Neutrophil (primary cell): ENCODE measurements at regions not wholly inside any gene's neighbourhood (a gene's known extent, or its start where the extent isn't known, plus 50 kb on each side); places are given as distances from the start of the nearest gene placed in this dataset.

ENCODE experiments used
- H3K27ac ChIP-seq: fragments of 200-600 bp; sonication (generic); 2 replicates; pipeline ENCODE4 v1.5.1; 2016; ENCODE audit warnings: mild to moderate bottlenecking, moderate library complexity
- H3K27me3 ChIP-seq: fragments of 200-600 bp; sonication (generic); 2 replicates; pipeline ENCODE4 v1.6.0; 2016; ENCODE audit warnings: mild to moderate bottlenecking
- H3K36me3 ChIP-seq: fragments of 200-600 bp; sonication (generic); 2 replicates; pipeline ENCODE4 v1.5.1; 2017
- H3K4me1 ChIP-seq, 2 experiments: fragments of 200-600 bp in 1 of 2; sonication (generic) in 1 of 2; 1 replicate in 1 of 2; 2 replicates in 1 of 2; pipeline versions ENCODE4 v1.5.1 to v1.6.1; 2013 to 2016; ENCODE audit warnings: low read depth in 1 of 2, low read length in 1 of 2, mild to moderate bottlenecking in 1 of 2, moderate library complexity in 1 of 2; ENCODE audit not compliant: control insufficient read depth in 1 of 2, insufficient read depth in 1 of 2
- H3K4me3 ChIP-seq, 2 experiments: fragments of 200-600 bp in 1 of 2; sonication (generic) in 1 of 2; 1 replicate in 1 of 2; 2 replicates in 1 of 2; pipeline ENCODE4 v1.5.1; 2013 to 2016; ENCODE audit warnings: low read depth in 1 of 2, low read length in 1 of 2, mild to moderate bottlenecking in 1 of 2, moderate library complexity in 1 of 2
- H3K9me3 ChIP-seq: fragments of 200-600 bp; sonication (generic); 2 replicates; pipeline ENCODE4 v1.5.1; 2016
- TF ChIP-seq, protein P1 (sequence below): fragments of 200-600 bp; sonication (generic); IDR thresholded peaks from 2 replicates; pipeline ENCODE4 v1.5.1; 2016; ENCODE audit warnings: antibody characterized with exemption

DNA sequence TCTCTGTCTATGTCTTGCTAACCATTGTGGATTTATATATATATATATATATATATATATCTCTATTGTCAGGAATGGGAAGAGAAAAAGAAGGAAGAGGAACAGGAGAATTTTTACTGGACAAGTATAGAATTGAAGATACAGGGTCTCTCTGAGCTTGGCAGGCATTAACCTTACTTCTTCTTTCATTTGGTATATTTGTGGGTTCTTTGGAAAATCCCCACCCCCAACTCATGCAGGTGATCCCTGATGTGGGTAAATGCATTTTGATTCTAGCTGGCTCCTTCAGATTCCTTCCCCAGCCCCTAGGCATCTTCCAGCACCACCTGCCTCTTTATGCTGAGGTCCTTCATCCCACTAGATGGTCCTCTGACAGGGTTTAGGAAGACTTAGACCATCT is 78.8 kb upstream of the TRABD2B start:
- H3K27me3 ChIP-seq = peaks cover 21% of the 10 kb centered on the region
- H3K27ac ChIP-seq = no peak overlapping the region
- TF ChIP-seq, protein P1, sequence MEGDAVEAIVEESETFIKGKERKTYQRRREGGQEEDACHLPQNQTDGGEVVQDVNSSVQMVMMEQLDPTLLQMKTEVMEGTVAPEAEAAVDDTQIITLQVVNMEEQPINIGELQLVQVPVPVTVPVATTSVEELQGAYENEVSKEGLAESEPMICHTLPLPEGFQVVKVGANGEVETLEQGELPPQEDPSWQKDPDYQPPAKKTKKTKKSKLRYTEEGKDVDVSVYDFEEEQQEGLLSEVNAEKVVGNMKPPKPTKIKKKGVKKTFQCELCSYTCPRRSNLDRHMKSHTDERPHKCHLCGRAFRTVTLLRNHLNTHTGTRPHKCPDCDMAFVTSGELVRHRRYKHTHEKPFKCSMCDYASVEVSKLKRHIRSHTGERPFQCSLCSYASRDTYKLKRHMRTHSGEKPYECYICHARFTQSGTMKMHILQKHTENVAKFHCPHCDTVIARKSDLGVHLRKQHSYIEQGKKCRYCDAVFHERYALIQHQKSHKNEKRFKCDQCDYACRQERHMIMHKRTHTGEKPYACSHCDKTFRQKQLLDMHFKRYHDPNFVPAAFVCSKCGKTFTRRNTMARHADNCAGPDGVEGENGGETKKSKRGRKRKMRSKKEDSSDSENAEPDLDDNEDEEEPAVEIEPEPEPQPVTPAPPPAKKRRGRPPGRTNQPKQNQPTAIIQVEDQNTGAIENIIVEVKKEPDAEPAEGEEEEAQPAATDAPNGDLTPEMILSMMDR = no peak
- H3K4me3 ChIP-seq = no peak overlapping the region
- H3K4me1 ChIP-seq = no peaks in the 10 kb centered on the region
- H3K36me3 ChIP-seq = no peaks in the 10 kb centered on the region
- H3K9me3 ChIP-seq = no peaks in the 10 kb centered on the region

DNA sequence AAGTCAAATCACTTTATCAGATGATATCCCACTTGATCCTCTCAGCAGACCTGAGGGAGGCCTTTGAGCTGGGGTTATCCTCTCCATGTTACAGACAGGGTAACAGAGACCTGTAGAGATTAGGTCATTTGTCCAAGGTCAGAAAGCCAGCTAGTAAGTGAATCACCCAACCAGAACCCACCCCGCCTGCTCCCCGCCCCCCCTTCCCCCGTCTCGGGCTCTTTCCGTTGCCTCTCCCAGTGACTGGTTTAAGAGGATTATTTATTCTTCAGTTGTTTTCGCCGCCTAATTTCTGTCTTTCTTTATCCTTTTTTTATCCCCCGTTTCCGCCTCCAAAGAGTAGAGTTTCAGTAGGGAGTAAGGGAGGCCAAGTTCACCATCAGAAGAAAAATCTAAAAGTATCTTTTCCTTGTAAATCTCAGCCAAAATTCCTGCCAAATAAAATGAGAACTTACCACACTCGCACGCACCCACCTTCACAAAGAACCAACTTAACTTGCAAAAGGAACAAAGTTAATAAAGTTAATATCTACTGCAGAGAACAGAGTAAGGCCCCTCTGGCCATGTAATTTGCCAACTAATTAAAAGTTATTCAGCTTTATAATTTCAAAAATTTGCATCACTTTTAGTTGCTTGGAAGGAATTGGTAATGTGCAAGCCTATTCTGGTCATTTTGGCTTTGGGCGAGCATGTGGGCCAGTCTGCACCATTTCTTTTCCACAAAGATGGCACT is 76.8 kb upstream of the TRABD2B start:
- Histone ChIP-seq H3K27me3 (peaks cover 21% of the 10 kb centered on the region), H3K9me3 (no peaks in the 10 kb centered on the region), H3K27ac (no peak overlapping the region), H3K4me1 (no peaks in the 10 kb centered on the region), H3K4me3 (no peak overlapping the region), H3K36me3 (no peaks in the 10 kb centered on the region)
- TF ChIP-seq, protein P1 = no peak

DNA sequence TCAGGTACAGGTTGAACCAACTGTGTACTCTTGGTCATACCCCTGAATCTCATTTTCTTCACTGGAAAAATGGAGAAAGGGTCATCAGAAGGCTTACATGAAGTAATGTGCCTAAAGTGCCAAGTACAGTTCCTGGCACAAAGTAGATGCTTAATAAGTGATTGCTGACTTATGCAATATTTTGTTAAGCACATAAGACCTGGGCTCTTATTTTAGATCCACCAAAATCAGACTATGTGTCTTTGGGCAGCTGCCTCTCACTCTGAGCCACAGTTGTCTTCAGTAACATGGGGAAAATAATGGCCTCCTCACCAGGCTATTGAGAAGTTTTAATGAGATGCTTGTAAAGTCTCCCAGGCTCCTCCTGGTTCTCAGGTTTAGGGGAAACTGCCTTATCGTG is 74.3 kb upstream of the TRABD2B start:
- H3K36me3 ChIP-seq = no peaks in the 10 kb centered on the region
- H3K27me3 ChIP-seq = peaks cover 4% of the 10 kb centered on the region
- no peak overlapping the region for H3K27ac ChIP-seq
- H3K9me3 ChIP-seq = no peaks in the 10 kb centered on the region
- no peak overlapping the region for H3K4me3 ChIP-seq
- no peaks in the 10 kb centered on the region for H3K4me1 ChIP-seq
- TF ChIP-seq, protein P1 = no peak

DNA sequence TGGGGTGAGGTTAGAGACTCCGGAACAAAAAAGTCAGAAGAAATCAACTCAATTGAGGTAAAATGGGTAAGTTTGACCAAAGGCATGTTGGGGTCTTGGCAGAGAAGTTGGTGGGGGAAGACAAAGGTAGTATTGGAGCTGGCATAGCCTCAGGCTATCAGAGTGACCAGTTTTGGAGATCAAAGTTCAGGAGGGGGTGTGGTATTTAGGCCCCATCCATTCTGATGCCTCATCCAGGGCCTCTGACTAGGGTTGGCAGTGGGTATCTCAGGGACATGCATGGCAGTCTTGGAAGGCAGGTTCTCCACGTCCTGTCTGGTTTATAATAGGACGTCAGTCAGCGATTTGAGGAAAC is 73.2 kb upstream of the TRABD2B start:
- no peak overlapping the region for H3K4me3 ChIP-seq
- H3K9me3 ChIP-seq = no peaks in the 10 kb centered on the region
- no peaks in the 10 kb centered on the region for H3K27me3 ChIP-seq
- no peaks in the 10 kb centered on the region for H3K36me3 ChIP-seq
- no peak overlapping the region for H3K27ac ChIP-seq
- H3K4me1 ChIP-seq = no peaks in the 10 kb centered on the region
- TF ChIP-seq, protein P1 = no peak

DNA sequence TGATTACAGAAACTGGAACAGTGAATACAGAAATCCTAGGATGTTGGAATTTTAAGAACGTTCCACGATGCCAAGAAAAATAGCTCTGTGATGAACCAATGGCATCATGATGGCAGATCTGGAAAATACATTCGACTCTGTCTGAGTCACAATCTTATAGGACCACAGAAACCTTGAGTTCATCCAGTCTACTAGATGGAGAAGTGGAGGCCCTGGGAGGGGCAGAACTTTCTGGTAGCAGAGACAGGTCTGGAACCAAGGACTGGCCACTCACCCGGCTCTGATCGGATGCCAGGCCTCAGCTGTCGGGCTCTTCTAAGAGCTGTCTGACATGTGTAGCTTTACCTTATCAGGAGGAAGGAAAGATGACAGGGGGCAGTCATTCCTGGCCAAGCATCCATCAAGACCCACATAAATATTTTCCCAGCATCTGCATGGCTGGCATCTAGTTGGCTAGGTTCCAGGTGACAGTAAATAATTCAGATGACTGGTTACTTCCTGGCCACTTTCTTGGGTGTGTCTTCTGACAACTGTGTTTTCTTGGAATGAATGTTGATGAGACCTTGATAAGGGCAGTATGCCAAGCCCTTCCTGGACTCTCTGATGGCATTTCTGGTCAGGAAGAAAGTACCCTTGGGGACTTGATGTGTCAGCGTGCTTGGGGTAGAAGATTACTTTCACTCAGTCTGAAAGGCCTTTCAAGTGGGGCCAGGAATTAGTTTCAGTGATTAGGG is 72.6 kb upstream of the TRABD2B start:
- Histone ChIP-seq H3K27me3 (no peaks in the 10 kb centered on the region), H3K27ac (no peak overlapping the region), H3K36me3 (no peaks in the 10 kb centered on the region), H3K4me1 (no peaks in the 10 kb centered on the region), H3K4me3 (no peak overlapping the region), H3K9me3 (no peaks in the 10 kb centered on the region)
- TF ChIP-seq, protein P1 = no peak
